GM21515 (cell line): ENCODE measurements at regions not wholly inside any gene's neighbourhood (a gene's known extent, or its start where the extent isn't known, plus 50 kb on each side); places are given as distances from the start of the nearest gene placed in this dataset.

Source experiments
- ATAC-seq: cut with Tn5 transposase; IDR thresholded peaks from one replicate; pipeline ENCODE4 v1.9.1; 2021; ENCODE audit not compliant: unreplicated experiment

DNA sequence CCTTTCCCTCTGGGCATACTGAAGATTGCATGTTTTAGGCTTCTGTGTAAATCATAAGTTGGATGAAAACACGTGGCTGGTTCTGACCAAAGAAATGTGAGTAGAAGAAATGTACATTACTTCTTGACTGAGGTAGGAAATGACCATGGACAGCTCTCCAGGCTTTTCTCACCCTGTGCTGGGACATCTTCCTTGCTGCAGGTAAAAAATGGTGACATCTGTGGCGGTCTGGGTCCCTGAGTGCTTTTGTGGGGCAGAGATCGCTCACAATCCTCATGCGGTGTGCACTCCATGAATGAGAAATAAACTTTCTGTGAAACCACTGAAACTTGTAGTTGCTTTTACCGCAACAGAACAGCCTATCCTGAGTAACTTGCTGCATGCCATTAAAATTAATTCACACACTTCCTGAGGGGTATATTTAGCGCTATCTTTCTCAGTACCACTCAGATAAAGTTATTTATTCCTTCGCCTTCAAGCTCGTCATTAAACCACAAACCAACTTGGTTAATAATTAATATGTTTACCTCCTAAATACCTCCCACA, 730.4 kb downstream of the EFNA5 start:
- ATAC-seq = no peak

DNA sequence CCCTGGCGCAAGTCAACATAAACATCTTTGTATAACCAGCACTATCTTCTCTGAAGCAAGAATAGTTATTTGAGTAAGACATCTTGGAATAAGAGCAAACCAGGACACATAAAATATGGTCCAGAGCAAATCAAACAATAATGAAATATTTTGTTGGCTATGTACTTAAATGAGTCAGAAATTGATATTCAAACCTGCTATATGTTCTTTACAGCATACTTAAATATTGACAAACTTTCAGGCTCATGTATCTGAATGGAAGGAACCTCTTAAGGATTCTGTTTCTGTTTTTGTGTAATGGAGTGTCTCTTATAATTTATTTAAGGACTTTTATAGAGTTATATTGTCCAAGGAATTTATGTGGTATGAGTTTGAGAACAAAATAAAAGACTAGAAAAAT, 747.3 kb downstream of the EFNA5 start:
- no peak for ATAC-seq

DNA sequence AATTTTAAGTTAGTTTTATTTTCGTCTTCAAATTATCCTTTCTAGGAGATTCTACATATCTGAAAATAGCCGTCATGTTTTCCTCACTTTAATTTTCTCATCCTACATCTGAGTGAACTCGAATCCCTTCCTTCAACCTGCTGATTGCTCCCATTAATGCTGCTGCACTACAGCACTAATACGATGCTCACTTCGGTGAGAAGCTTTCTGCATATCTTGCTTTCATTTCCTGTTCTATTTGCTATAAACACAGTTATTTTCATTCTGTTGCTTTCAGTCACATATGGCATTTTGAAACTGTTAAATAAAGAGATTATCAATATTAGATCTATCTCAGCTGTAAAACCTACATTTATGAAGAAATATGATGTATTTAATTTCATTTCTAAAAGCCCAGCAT, 749.2 kb downstream of the EFNA5 start:
- ATAC-seq = no peak

DNA sequence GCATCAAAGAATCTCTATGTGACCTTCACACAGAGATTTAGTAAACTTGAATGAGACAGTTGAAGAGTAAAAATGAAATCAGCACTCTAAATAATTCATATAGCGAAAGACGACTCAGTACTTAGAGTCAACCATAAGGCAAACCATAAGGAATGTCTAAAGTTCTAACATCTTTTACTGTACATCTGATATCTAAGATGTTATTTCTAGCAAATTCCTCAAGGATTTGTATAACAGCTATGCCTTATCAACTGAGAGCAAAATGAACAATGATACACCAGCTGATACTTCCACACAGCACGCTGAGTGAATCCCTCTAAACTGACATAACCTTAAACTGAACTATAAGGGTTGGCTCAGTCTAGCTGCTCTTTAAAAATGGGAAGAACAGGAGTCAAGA, 760.3 kb downstream of the EFNA5 start:
- no peak for ATAC-seq

DNA sequence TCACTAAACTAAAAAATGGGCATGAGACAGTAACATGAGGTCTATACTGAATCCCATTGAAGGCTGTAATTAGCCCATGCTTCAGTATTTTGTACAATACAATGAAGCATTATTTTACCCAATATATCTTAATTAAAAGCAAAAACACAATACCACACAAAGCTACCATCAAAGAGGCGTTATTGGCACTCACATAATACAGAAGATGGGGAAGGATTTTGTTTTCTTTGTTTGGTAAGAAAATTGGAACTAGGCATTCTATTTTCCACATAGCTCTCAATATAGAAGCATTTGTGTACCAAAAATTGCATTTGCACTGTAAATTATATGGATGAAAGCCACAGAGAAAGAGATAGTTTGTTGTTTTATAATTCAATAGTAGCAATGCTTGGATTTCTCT, 761.0 kb downstream of the EFNA5 start:
- ATAC-seq = no peak

DNA sequence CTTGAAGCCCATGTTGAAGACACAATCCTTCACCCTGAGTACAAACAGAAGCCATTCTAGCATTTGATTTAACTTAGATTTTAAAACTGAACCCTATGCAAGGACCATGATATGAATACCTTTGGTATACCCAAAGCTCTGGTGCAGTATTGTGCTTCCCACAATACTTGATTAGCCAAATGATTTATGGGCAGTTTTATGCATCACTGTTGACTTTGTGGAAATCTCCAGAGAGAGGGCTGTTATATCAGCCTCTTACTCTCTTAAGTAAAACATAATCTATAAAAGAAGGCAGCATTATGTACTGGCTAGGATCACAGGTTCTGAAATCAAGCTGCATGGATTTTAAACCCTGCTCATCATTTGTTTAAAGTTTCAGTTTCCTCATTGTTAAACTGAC, 762.8 kb downstream of the EFNA5 start:
- ATAC-seq = no peak

DNA sequence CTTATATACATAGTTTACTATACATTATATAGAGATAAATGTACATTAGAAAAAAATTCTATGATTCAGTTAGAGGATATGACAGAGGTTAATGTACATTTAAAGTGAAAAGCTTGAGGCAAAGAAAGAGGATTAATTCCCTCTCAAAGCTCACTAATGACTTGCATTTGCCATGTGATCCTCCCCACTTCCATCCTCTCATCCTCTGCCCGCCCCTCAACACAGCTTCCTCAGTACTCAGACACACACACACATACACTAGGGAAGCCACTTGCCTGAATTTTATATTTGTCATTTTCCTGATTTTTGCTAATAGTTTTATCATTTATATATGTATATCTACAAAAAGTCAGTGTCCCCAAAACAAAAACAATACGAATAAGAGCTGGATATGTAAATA, 764.5 kb downstream of the EFNA5 start:
- no peak for ATAC-seq

DNA sequence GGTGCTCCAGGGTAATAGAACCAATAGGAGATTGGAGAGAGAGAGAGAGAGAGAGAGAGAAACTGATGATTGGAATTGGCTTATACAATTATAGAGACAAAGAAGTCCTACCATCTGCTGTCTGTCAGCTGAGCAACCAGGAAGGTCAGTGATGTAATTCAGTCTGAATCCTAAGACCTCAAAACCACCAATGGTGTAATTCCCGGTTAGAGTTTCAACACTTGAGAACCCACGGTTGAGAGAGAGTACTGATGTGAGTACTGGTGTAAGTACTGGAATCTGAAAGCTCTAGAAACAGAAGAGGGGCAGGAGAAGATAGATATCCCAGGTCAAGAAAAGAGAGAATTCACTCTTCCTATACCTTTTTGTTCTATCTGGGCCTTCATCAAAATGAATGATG, 775.8 kb downstream of the EFNA5 start:
- no peak for ATAC-seq

DNA sequence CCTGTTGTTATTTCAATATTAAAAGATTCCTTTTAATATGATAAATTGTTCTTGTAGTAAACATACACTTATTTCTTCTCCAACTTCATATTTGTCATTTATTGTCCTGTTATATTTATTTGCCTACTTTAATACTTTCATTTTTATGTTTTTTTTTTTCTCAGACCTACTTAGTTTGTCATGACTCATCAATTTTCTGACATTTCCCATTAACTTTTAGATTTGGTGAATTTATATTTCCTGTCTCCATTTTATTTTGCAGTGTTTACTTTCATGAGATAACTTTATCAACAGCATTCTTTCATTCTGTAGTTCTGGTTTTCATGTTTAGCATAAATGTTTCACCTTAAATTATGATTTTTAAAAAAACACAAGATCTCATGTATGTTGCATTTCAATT, 788.7 kb downstream of the EFNA5 start:
- no peak for ATAC-seq

DNA sequence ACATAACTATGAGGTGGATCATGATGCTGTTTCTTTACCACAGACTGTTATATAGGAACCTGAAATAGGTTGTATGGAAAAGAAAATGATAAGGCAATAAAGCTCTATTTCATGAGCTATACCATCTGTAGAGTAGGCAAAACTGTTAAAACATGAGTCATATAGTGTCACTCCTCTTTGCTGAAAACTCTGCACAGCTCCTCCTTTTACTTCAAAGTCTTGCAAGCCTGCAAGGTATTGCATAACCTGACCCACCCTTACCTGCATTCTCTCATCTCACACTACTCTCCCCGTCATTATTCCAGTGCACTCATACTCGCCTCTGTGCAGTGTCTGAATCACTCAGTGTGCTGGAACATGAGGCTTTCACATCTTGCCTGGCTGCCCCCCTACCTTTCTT, 790.1 kb downstream of the EFNA5 start:
- ATAC-seq = no peak

DNA sequence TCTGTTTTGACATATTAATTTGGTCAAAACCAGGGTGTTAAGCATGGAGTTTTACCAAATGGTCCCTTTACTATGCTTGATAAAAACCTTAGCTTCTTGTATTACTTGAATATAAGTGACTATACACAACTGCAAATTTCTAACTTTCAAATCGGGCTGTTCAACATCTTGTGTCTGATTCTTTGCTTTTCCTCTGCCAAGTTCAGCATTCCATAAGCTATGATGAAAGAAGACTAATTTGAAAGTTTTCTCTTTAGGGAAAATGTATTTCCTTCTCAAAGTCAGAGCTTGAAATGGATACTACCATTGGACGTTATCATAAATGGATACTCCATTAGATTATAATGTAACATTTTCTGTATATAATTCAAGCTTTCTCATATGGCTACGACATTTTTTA, 792.9 kb downstream of the EFNA5 start:
- ATAC-seq = no peak

DNA sequence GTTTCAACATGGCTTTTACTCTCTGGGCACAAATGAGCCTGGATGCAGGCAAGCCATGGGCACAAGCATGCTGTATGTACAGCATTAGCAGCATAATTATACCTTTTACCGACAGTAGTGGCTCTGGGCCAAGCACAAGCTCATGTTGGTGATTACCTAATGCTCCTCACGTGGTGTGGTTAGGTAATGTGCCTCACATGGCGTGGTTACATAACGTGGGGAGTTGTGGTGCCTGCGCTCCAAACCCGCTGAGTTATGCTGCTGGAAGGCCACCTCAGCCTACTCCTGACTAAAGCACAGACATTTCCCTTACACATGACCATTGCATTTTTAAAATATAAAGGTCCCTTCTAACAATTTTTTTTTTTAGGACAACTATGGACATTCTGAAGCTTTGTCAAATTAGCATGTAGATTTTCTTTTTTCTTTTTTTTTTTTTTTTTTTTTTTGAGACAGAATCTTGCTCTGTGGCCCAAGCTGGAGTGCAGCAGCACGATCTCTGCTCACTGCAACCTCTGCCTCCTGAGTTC, 794.0 kb downstream of the EFNA5 start:
- no peak for ATAC-seq

DNA sequence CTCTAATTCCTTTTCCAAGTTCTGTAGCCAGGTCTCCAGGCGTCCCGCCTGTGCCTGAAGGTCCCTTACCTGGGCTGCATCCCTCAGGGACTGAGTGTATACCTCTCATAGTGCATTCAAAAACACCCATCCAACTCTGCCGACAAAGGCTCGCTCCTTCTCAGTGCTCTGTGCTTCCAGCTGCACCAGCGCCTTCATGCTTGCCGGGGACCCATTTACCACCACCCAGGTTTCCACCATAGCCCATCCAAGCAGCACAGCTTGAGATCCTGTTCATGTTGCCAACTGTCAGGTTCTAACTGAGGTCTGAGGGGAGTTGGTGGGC, 794.5 kb downstream of the EFNA5 start:
- no peak for ATAC-seq

DNA sequence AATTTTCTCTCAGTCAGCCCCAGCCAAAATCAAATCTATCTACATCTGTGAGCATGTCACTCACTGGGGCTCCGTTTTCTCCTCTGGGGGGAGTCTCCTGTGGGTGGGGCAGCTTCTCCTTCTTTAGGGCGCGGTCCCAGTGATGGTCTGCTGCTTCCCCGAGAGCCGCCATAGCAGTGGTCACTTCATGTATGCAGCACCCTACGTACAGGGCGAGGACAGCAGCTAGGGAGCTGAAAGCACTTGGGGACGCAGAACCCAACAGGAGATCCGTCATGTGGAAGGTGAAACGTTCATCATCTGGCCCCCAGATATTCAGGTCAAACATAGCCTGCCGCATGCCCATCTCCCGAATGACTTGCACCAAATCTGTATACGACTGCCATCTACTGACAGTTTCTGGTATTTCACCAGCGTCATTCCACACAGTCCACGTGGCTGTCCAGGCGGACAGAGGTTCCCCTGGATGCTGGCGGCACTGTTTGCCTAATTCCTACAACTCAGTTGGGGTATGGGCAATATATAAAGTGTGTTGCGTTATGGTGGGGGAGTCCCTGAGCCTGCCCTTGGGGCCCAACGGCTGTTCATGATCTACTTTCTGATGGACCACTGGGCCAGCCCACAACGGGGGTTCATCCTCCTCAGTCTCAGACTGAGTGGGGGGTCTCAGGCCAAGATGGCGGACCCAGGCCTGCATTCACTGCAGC, 795.0 kb downstream of the EFNA5 start:
- ATAC-seq = no peak

DNA sequence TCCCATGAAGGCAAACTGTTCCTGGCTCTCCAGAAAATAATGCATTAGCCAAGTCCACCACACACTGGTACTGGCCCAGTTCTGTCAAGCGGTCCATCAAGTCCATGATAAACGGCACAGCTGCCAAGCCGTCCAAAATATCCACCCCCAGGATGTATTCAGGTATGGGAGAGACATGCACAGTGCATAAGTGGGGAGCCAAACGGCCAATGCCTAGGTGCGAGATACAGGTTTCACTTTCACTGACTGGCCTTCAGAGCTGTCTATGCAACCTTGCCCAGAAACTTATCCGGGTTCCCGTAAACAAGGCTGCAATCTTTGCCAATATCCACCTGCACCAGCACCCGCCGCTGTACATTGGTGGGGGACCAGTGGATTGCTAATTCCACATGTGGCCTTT, 795.8 kb downstream of the EFNA5 start:
- ATAC-seq = no peak

DNA sequence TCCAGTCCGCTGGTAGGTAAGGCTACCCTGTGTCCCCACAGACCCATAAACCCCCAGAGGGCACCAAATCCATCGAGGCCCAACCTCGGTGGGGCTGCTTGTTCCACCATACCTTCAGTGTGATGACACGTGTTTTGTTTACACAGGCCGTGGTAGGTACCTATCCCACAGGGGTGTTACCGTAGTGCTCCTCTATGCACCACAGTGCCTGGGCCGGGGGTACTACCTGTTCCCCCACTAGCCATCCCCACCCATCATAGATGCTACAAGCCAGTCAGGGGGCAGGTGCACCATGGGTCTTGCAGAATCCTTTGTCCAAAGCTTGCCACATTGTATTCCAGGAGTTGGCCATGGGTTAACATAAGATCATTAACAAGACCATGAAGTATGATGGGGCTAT, 796.2 kb downstream of the EFNA5 start:
- no peak for ATAC-seq

DNA sequence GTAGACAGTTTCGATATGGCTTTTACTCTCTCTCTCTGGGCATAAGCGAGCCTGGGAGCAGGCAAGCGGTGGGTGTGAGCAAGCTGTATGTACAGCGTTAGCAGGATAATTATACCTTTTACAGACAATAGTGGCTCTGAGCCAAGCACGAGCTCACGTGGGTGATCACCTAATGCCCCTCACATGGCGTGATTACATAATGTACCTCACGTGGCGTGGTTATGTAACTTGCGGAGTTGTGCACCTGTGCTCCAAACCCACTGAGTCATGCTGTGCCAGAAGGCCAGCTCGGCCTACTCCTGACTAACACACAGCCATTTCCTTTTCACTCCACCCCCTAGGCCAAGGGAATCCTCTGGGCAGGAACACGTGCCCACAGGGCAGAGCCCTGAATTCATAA, 797.2 kb downstream of the EFNA5 start:
- ATAC-seq = no peak

DNA sequence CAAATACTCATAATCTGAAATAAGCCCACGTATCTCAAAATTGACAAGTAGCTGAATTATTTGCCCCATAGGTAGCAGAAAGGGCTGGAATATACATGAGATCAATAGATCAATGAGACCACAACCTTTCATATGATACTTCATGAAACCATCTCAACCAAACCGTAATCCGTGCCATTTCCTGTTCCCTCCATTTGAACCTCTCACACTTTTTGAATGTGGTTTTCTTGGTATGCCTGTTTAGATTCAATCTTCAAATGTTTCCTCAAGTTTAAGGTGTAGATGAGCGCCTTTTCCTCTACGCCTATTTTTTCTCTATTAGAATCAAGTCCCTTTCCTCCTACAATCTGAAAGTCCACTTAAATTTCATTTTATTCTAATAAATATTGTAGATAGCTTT, 805.5 kb downstream of the EFNA5 start:
- no peak for ATAC-seq

DNA sequence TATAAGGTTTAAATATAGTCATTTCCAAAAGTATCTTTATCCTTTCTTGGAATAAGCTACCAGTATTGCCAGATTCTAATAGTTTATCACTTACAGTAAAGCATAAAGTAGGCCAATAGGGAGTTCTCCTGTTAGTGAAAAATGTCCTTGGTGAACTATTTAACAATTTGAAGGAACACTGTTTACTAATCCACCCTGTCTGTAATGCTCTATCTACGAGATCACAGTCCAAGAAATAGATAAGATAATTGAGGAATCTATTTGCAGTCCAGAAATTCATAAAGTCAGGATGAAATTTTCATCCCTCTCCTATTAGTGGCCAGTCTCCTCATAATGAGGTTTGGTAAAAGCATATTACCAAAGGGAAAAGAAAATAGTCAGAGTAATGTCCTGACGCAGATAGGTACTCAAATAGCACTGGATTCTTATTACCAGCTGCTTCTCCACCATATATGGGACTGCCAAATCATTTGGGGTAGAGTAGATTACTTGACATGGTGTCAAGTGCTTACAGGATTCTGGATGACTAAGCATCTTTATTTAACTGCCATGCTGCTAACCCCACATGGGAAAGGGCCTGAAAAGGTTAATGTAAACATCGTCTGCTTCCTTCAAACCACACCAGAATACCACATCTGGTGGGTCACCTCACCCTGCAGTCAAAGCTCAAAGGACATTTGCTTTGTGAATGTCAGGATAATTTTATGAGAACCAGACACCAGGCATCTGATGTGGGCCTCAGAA, 808.1 kb downstream of the EFNA5 start:
- no peak for ATAC-seq

DNA sequence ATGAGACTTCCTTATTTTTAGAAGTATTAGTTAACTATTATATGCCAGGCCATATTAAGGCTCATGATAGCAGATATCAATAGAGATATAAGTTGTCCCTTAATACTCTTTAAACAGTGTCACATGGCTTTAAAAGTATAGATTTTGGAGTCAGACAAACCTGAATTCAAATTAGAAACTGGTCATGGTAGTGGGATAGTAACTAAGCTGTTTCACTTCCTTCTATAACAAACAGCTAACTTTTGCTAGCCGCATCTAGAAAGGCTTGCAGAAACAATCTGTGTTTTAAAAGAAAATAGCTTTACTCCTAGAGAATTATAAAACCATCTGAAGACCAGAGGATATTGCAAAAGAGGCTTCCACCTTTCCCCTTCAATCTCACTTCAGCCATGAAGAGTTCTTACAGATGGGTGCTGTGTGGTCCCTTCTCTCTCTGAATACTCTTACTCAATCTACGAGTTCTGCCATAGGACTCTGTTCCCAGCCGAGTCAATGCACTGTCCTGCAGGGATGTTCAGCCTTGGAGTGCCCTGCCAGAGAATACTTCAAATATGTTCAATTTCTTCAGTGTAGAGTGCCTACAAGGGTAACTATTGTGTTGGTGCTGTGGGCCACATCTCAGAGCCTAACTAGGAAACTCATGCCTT, 810.2 kb downstream of the EFNA5 start:
- no peak for ATAC-seq

DNA sequence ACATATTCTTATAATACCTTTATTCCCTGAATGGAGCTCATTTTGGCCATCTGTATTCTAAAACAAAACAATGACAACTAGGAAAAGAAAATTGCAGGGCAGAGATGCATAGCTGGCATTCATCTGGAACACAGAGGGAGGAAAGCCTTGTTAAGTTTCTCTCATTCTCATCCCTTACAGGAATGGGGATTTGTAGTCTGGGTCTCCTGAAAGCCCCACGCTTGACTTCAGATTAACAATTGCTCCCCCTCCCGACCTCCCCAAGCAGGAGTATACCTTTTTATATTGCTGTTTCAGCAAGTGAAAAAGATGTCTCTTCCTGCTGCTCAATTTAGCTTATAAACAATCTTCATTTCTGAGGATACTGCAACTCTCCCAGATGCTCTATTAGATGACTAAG, 812.1 kb downstream of the EFNA5 start:
- ATAC-seq = no peak

DNA sequence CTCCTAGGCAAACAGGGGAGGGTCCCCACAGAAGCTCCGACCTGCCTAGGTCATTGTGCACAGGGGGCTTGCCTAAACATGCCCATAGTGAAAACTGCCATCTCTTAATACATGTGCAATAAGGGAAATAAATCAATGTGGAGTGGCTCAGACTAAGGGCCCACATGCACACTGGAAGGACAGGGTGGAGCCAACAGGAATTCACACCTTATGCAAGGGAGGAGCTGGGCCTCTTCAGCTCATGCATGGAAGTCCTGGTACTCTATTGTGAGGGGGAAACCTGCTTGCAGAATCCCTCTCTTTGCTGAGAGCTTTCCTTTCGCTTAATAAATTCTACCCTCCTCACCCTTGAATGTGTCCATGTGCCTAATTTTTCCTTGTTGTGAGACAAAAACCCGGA, 815.8 kb downstream of the EFNA5 start:
- ATAC-seq = no peak
